22Rv1 (cell line): ENCODE measurements at regions not wholly inside any gene's neighbourhood (a gene's known extent, or its start where the extent isn't known, plus 50 kb on each side); places are given as distances from the start of the nearest gene placed in this dataset.

Experiments
- ZFX ChIP-seq: fragments of 450-650 bp; IDR thresholded peaks from 2 replicates; pipeline ENCODE4 v1.6.1; 2017; ENCODE audit warnings: antibody characterized with exemption, borderline replicate concordance
- TF ChIP-seq, protein P1 (sequence below): fragments of 450-650 bp; IDR thresholded peaks from 2 replicates; pipeline ENCODE4 v1.5.1; 2017; ENCODE audit warnings: mild to moderate bottlenecking

DNA sequence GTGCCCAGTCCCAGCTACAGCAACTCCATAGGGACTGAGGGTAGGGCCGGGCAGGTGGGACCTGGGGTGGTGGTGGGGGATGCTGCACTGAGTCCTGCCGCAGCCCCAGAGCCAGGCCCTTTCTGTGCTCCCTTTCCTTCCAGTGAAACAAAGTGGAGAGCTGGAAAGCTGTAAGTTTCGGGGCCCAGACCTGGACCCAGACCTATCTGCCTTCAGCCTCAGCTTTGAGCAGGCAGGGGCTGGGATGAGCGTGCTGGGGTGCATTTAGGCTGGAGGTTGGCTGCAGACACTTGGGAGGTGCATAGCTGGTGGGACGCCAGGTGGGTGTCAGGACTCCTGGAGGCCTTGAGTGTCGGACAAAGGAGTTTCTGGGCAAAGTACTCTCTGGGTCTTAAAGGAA, 92.7 kb upstream of the C1orf174 start:
- TF ChIP-seq, protein P1, sequence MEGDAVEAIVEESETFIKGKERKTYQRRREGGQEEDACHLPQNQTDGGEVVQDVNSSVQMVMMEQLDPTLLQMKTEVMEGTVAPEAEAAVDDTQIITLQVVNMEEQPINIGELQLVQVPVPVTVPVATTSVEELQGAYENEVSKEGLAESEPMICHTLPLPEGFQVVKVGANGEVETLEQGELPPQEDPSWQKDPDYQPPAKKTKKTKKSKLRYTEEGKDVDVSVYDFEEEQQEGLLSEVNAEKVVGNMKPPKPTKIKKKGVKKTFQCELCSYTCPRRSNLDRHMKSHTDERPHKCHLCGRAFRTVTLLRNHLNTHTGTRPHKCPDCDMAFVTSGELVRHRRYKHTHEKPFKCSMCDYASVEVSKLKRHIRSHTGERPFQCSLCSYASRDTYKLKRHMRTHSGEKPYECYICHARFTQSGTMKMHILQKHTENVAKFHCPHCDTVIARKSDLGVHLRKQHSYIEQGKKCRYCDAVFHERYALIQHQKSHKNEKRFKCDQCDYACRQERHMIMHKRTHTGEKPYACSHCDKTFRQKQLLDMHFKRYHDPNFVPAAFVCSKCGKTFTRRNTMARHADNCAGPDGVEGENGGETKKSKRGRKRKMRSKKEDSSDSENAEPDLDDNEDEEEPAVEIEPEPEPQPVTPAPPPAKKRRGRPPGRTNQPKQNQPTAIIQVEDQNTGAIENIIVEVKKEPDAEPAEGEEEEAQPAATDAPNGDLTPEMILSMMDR = no peak
- no peak for TF ChIP-seq ZFX
